Retinal pigment epithelial cell (primary cell): ENCODE measurements at regions not wholly inside any gene's neighbourhood (a gene's known extent, or its start where the extent isn't known, plus 50 kb on each side); places are given as distances from the start of the nearest gene placed in this dataset.

ENCODE experiments used
- DNase-seq: peaks from one replicate; pipeline ENCODE4 v3.0.0-alpha.2; 2010; ENCODE audit warnings: low read depth
- H3K4me3 ChIP-seq: 2 replicates; pipeline ENCODE4 v1.5.1; 2011; ENCODE audit warnings: mild to moderate bottlenecking, low read length, control low read depth, moderate library complexity
- TF ChIP-seq, protein P1 (sequence below): conservative IDR thresholded peaks from 2 replicates; pipeline ENCODE4 v1.5.1; 2011; ENCODE audit warnings: low read depth, low read length, control low read depth, inconsistent platforms

DNA sequence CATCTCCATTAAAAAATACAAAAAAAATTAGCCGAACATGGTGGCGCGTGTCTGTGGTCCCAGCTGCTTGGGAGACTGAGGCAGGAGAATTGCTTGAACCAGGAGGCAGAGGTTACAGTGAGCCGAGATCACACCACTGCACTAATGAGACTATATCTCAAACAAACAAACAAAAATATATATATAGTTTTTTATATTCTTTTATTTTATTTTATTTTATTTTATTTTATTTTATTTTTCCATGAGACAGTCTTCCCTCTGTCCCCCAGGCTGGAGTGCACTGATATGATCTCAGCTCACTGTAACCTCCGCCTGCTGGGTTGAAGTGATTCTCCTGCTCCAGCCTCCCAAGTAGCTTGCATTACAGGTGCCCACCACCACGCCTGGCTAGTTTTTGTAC lies 79.5 kb downstream of the IRF2BPL start:
- DNase-seq: no peak
- TF ChIP-seq, protein P1, sequence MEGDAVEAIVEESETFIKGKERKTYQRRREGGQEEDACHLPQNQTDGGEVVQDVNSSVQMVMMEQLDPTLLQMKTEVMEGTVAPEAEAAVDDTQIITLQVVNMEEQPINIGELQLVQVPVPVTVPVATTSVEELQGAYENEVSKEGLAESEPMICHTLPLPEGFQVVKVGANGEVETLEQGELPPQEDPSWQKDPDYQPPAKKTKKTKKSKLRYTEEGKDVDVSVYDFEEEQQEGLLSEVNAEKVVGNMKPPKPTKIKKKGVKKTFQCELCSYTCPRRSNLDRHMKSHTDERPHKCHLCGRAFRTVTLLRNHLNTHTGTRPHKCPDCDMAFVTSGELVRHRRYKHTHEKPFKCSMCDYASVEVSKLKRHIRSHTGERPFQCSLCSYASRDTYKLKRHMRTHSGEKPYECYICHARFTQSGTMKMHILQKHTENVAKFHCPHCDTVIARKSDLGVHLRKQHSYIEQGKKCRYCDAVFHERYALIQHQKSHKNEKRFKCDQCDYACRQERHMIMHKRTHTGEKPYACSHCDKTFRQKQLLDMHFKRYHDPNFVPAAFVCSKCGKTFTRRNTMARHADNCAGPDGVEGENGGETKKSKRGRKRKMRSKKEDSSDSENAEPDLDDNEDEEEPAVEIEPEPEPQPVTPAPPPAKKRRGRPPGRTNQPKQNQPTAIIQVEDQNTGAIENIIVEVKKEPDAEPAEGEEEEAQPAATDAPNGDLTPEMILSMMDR: no peak
- no peak overlapping the region for H3K4me3 ChIP-seq

DNA sequence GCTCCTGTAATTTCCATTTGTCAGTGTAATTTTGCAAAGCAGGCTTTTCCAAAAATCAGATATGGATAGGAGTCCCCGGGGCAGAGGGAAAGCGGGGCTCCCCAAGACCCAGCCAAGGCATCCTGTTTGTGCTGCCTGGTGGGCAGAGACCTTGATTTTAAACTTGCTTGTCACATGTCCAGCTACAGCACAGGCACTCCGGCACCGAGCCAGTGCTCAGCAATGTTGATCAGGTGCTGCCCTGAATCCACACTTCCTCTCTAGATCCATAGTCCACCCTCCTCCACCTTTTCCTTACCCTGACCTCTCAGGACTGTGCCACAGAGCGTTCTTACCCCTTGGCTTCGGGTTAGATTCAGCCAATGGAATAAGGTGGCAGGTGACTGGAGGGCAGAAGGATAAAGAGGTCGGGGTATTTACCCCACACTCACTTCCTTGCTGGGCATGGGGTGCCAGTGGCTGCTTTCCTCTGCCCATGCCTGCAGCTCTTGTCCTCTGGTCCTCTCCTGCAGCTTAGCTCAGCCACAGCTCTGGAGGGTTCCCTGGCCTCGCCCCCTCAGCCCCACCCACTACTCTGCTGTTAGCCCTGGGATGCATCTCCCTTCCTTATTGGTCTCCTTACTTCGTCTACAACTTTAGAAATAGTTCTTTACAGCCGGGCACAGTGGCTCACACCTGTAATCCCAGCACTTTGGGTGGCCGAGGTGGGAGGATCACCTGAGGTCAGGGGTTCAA lies 80.1 kb downstream of the IRF2BPL start:
- no peak overlapping the region for H3K4me3 ChIP-seq

DNA sequence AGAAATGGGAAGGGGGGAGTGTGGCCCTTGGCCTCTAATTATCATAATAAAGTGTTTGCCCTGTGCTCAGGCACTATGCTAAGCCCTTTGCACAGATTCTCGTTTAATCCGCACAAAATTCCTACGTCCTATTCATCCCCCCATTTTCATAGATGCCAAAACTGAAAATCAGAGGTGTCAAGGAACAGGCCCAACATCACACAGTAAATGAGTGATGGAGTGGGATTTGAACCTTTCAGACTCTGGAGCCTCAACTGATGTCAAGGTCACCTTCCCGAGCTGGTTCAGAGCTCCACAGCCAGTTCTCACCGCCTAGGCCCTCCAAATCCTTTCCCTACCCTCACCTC lies 80.7 kb downstream of the IRF2BPL start:
- TF ChIP-seq, protein P1: no peak
- no peak overlapping the region for H3K4me3 ChIP-seq
- no peak for DNase-seq

More for the DNA sequence above, 80.1 kb downstream of the IRF2BPL start:
- DNase-seq: no peak
- TF ChIP-seq, protein P1: no peak

DNA sequence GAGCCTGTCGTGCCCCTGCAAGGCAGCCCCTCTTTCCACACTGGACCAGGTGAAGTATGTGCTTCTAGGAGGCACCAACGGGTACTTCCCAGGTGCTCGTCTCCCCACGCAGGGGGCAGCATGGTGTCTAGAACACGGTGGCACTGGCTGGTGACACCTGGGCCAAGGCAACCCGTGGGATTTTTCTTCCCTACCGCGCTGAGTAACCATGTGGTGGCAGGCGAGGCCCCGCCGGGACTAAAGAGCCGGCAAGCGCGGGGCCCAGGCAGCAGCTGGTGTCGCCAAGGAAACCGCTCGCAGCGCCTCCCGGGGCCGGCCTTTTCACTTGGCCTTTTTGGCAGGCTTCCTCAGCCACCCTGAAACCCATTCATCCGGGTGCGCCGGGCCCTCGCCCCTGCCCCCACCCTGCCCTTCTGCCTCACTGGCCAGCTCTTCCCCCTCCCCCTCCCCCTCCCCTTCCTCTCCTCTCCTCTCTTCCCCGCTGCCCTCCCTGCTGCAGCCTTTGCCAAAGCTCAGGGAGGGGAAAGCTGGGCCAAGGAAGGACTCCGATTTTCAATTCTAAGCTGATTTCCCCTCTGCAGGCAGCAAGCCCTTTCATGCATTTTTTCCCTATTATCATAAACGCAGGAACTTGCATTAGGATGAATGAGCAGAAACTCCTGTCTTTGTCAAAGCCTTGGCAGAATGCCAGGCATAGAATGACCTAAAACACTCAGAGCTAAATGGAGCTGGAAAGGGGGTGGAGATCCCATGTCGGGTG lies 81.2 kb downstream of the IRF2BPL start:
- TF ChIP-seq, protein P1: peak; percentile 50
- H3K4me3 ChIP-seq: no peak overlapping the region
- peak; percentile 91 for DNase-seq

DNA sequence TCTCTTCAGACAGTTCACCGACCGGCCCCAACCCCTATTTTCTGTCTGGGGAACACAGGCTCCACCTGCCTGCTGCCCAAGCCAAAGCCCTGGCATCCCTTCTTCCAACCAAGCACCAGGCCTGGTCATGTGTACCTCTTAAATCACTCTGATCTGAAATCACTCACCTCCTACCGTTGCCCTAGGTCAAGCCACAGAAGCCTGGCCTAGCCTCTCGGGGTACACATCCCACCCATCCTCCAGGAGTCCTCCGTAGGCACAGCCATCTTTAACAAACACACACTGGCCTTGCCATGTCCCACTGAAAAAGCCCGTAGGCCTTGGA lies 81.8 kb downstream of the IRF2BPL start:
- H3K4me3 ChIP-seq: no peak overlapping the region
- TF ChIP-seq, protein P1: no peak
- DNase-seq: no peak

DNA sequence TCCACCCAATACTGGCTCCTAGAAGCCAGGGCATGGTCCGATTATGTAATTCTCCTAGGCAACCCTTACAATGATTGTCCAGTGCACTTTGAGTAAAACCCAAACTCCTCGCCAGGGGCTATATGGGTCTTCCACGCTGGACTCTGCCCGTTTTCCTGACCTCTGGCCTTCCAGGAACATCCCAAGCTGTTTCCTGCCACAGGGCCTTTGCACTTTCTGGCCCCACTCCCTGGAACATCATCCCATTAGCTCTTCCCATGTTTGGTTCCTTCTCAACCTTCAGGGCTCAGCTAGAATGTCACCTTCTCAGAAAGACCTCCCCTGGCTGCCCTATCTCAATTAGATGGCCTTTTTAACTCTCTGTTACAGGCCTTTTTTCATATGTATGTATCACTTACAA lies 85.4 kb downstream of the IRF2BPL start:
- TF ChIP-seq, protein P1: no peak
- H3K4me3 ChIP-seq: no peak overlapping the region
- DNase-seq: no peak
